DMS 273 (cell line): ENCODE measurements at regions not wholly inside any gene's neighbourhood (a gene's known extent, or its start where the extent isn't known, plus 50 kb on each side); places are given as distances from the start of the nearest gene placed in this dataset.
"Not testable (repeated sequence)": the region's sequence is repeated elsewhere in the genome, so short reads cannot be mapped to it uniquely, and the experiment has no call there.

Experiments used
- DNase-seq: peaks from one replicate; lab custom pipeline; 2025; ENCODE audit not compliant: unreplicated experiment; lab: John Stamatoyannopoulos, UW

DNA sequence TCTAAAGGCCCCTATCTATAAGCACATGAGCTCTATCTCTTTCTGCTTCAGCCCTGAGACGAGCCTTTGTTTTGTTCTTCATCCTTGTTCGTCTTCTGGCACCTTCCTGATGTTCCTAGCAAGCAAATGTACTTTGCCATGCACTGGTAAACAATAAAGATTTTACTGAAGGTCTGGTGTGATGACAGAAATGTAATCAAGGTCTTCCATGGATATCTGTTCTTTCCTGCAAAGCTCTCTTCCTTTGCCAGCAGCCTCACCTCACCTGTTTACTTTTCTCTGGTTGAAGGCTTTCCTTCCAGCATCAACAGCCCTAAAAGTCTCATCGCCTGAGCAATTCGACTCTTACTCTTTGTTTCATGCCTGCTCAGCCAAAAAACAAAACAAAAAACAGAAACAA lies 330.3 kb downstream of the PCNX1 start:
- DNase-seq = no peak

DNA sequence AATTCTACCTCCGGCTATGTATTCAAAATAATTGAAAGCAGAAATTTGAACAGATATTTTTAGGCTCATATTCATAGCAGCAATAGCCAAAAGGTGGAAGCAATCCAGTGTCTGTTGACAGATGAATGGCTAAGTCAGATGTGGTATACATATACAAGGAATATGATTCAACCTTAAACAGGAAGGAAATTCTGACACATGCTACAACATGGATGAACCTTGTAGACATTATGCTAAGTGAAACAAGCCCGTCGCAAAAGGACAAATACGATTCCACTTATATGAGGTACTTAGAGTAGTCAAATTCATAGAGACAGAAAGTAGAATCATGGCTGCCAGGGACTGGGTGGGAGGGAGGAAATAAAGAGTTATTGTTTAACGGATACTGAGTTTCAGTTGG lies 331.6 kb downstream of the PCNX1 start:
- DNase-seq = no peak

DNA sequence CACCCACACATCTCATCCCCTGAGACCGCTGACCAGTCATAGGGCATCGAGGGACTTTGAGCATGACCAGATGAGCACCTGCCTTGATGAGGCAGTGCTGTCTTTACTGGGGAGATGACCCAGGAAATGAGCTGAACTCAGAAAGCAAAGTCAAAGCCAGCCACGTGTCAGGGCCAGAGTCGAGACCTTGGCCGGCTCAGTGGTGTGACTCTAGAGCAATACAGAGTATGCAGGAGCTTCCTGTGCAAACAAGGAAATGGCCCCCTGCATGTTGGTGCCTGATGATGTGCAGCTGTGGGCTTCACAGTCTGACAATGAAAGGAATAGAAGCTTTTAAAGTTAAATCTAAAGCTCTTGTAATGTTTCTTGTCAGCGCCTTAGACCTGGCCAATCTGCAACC lies 332.9 kb downstream of the PCNX1 start:
- no peak for DNase-seq

DNA sequence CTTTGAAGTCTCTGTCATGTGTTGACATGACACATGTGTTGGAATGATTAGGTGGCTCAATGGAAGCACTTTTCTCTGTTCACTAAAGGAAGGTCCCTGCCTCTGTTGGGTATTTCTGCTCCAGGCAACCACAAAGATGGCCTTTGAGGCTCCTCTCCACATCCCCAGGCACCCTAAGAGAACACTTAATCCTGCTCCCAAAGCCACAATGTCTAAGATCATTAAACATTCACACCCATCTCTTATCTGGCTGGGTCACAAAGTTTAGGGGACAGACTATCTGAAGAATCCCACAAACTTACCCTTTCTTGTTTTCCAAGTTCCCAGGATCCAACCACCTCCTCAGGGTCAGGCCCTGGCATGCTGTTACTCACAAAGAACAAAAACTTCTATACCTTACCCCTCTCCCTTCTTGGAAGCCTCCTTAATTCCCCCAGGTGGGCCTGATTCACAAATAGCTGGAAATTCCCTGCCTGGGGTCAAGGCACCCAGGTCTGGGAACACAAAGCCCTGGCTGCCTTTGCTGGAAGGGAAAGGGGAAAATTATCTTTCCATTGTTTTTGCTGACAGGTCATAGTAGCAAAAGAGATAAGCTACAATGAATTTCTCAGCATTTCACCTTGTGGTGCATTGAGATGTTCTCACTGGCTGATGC lies 333.7 kb downstream of the PCNX1 start:
- DNase-seq = no peak

DNA sequence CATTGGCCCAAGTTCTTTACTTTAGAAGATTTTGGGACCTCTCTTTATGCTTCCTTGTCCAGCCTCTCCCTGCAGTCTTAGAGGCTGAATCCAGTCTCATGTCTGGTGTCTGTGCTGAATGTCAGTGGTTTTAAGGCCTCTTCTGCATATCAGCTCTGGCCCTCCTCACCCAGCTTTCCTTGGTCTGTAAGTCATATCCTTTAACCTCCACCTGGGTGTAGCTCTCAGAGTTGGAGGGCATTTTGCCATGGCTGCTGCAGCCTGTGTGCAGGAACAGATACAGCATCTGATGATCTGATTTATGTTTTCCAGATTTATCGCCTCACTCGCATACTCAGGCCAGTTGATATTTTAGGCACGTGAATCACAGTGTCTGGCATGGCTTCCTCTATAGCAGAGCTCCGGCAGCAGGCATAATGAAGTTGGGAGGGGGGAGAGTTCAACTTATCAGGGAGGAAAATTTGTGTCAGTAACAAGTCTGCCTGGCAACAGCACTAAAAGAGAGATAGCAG lies 335.0 kb downstream of the PCNX1 start:
- DNase-seq = peak; percentile 11

DNA sequence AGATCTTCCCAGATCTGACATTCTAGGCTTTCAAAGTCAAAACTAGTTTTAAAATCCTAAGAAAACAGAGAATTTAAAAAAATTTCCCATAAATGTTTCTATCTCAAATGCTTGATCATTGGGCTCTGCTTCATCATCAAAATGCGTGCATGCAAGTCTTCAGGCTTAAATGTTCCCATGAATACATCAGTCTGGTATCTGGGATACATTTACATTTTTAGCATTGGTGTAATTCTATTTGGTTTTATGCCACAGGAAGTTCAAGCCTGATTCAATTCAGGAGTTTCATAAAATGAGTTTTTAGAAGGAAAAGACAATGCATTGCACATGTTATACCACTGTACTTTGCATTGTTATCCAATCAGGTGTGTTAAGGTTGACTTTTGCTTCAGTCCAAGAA lies 336.4 kb downstream of the PCNX1 start:
- DNase-seq = no peak

DNA sequence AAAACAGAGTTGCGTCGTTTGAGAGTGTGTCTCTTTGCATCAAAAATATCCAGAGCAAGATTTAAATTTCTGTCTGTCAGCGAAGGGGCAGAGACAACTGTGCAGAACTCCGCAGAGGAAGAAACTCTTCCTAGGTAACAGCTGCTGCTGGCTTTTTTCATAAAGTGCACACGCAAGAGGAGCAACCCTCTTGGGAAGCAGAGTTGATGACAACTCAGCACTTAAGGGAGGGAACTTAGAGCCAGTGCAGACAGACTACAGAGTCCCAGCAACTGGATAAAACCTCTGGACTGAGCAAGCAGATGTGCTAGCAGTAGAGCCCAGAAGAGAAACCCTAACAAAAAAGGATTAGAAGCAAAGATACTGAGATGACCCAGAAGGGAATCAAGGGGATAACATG lies 337.1 kb downstream of the PCNX1 start:
- no peak for DNase-seq

DNA sequence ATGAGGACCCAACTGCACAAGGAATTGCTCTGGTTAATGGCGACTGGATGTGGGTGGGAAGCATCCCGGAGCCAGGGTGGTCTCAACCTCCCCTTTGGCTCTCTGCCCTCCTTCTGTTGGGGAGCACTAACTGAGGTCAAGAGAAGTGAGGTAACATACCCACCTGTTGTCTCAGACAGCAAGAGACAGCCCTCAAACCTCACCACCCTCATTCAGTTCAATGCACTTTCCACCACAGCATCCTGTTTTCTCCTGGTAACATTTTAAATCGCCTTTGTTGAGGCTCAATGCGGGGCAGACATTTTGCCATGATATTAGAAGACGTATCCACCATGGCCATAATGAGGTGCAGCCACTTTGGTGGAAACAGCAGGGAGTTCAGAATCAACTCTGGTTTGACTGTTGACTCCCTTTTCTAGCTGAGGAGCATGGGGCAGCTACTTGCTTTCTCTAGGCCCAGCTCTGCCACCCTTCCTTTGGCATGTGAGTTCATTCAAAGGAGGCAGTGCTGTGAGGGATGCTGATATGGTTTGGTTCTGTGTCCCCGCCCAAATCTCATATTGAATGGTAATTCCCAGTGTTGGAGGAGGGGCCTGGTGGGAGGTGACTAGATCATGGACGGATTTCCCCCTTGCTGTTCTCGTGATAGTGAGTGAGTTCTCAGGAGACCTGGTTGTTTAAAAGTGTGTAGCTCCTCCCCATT lies 338.6 kb downstream of the PCNX1 start:
- DNase-seq = no peak

DNA sequence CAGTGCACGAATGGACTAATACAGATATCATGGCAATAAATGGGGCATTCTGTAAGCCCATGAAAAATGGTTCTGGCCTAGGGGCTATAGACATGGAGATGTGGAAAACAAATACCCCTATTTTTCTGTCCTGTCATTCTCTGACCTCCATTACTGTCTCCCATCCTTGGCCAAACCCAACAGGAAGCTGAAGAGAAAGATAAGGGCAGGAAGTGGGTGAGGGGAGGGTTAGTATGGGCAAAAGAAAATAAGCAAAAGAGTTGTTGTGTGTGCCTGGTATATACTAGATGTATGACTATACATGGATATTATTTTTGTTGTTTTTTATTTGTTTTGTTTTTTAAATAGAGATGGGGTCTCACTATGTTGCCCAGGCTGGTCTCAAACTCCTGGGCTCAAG lies 339.3 kb downstream of the PCNX1 start:
- DNase-seq = no peak

DNA sequence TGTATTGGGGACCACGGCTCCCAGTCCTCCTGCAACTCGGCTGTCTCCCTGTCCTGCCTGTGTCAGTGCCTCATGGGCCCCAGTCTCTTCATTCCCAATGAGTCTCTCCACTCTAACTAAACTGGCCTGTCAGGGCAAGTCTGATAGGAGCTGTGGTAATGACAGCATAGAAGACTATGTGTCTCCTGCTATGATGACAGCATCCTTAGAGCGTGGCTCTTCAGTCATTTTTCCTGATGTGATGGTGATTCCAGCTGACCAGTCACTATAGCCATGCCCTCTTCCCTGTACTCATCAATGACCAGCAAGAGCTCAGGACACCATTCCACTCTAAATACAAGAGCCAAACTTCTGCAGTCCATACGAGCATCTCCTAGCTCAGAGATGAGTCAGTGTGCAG lies 339.8 kb downstream of the PCNX1 start:
- DNase-seq = no peak

DNA sequence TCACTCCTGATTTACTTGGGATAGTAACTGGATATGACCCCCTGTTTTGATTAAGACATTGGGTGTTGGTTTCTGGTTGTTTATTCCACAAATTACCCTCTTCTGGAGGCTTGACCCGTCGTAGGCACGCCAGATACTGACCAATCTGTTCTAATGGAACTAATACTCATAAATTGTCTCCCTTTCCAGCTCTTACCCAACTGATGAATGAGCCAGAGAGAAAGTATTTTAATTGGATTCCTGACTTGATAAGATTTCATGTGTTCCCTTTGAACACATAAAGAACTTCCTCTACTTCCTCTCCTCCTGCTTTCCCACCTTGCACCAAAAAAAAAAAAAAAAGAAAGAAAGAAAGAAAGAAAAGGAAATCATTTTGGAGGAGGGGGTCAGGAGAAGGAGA lies 340.9 kb downstream of the PCNX1 start:
- DNase-seq = no peak

DNA sequence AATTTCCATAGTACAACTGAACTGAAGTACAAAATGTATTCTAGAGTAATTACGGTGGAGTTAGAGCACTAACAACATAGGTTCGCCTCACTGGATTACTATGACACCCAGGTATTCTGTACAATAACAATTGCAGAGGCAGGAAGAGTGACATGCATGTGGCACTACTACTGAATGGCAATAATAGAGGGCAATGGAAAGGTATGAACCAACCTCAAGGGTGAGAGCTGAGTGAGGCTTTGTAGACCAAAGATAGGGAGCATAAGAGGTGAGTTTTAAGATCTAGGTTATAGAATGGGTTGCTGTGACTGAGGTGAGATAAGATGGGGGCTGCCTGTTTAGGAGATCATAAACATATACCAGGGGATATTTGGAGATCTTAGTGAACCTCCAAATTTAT lies 343.1 kb downstream of the PCNX1 start:
- DNase-seq = no peak

DNA sequence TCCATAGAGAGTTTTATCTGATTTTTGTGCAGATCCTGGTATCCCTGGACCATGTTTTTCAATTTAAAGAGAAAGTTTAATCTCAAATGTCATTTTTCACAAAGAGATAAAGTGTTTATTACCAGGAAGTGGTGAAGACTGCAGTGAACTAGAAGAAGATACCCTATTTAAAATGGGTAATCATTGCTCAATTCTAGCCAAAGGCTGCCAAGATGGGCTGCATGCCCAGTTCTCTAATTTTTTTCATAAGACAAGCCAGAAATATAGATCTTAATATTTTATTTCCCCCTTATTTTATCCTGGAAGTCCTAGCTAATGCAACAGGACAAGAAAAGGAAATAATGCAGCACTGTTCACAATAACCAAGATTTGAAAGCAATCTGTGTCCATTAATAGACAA lies 343.5 kb downstream of the PCNX1 start:
- no peak for DNase-seq

DNA sequence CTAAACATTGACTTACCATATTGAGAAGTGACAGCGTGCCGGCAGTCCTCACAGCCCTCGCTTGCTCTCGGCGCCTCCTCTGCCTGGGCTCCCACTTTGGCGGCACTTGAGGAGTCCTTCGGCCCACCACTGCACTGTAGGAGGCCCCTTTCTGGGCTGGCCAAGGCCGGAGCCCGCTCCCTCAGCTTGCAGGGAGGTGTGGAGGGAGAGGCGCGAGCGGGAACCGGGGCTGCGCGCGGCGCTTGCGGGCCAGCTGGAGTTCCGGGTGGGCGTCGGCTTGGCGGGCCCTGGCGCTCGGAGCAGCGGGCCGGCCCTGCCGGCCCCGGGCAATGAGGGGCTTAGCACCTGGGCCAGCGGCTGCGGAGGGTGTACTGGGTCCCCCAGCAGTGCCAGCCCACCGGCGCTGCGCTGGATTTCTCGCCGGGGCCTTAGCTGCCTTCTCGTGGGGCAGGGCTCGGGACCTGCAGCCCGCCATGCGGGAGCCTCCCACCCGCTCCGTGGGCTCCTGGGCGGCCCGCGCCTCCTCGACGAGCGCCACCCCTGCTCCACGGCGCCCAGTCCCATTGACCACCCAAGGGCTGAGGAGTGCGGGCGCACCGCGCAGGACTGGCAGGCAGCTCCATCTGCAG lies 346.9 kb downstream of the PCNX1 start:
- not testable (repeated sequence) for DNase-seq

DNA sequence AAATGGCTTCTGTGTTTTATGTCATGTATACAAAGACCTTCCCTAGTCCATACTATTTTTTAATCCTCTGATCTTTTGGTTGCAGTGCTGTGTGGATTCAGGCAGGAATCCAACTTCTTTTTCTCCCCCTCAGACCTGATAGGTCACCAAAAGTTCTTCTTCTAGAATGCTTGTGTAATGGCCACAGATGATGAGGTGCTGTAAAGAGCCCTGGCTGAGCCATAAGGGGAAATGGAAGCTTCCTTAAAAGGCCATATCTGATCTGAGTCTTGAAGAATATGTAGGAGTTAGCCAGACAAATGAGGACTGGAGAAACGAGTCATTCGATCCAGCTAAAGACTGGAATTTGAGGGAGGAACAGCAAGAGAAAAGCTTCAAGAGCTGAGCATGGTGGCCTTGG lies 353.9 kb downstream of the PCNX1 start:
- no peak for DNase-seq

DNA sequence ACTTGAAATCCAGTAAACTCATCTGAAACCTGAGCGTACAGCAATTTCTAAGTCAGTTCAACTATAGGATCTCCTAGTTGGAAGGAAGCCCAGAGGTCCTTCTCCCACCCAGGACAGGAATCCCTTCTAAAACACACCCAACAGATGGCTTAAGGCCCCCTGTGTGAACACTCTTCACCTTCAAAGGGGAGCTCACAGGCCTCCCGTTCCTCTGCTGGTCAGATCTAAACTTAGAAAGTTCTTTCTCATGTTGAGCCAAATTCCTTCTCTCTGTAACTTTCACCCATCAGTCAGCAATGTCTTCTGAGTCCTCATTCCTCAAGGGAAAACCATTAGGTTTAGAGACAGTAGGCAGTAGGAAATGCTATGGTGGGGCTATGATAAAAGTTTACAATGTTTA lies 355.2 kb downstream of the PCNX1 start:
- peak; percentile 24 for DNase-seq

DNA sequence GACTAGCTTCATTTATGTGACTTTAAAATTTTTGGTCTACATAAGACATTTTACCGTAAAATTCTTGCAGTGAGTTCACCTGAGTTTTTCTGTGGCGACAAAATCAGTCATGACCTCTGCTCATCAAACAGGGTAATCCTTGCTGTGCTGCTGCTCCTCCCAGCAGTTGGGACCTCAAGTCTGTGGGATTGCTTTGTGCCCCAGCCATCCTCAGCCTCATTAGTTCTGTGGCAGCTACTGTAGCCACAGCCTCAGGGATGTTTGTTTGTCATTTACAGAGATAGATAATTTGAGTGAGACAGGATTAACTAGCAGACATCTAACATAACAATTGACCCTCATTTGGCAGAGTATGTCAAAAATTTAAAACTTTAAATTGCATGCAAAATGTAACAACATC lies 357.0 kb downstream of the PCNX1 start:
- no peak for DNase-seq

DNA sequence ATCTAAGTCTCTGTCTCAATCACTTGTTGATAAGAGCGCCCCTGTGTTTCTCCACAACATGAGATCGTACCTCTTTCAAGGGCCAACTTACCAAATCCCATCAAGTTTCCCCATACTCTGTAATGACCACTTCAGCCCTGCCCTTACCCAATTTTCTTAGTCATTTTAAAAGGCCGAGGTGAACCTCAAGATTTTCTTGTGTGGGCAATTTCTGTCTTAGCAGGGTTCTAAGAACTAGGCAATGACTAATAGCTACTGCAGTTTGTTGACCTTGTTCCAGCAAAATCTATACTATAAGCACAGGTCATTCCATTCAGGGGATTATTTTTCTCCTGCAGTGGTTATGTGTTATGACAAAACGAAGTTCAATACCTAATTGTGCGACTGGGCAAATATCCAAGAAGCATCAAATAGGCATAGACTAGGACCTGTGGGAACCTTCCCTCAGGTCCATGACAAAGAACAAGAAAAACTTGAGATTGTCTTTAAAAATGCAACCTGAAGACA lies 359.8 kb downstream of the PCNX1 start:
- peak; percentile 7 for DNase-seq

DNA sequence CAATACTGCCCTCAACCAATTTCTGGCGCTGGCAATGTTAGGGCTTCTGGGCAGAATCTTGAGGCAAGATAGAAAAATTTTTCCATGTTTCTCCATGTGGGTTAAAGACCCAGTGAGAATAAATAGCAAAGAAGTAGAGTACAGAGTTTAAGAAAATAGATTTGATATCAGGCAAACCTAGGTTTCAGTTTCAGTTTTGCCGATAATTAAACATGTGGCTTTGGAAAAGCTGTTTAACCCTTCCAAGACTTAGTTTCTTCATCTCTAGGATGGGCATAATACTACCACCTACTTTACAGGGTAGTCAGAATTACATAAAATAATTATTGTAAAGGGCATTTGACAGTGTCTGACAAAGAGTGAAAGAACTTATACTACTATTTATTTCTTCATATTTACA lies 360.4 kb downstream of the PCNX1 start:
- no peak for DNase-seq

DNA sequence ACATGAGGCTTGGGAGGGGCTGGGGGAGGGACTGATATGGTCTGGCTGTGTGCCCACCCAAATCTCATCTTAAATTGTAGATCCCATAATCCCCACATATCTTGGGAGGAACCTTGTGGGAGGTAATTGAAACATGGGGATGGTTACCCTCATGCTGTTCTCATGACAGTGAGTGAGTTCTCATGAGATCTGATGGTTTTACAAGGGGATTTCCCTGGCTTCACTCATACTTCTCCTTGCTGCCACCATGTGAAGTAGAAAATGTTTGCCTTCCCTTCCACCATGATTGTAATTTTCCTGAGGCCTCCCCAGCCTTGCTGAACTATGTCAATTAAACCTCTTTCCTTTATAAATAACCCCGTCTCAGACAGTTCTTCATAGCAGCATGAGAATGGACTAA lies 362.9 kb downstream of the PCNX1 start:
- no peak for DNase-seq

DNA sequence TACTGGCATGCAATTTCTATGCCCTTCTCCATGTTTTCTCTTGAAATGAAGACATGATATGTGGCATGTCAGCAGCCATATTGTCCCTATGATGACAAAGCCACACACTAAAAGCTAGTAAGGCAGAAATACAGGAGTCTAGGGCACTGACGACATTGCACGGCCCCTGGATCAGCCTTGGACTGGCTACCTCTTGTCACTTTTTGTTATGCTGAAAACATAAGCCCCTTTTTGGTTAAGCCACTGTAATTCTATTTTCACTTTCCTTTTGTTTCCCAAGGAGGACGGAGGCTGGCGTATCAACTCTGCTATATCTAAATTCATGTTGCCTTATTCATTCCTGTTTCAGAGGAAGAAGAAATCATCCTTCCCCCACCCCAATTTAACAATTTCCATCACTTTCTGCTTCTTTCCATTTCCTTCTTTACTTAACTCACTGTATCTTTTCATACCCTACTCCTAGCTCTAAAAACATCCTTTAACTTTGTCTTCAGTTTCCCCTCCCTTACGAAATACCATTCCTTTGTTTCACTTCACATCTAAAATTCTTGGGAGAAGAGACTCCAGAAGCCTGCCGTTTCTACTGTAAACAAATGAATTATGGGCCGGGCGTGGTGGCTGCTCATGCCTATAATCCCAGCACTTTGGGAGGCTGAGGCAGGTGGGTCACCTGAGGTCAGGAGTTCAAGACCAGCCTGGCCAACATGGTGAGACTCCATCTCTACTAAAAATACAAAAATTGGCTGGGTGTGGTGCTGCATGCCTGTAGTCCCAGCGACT lies 364.1 kb downstream of the PCNX1 start:
- DNase-seq = no peak
